GM23338 (cell line): ENCODE measurements at regions not wholly inside any gene's neighbourhood (a gene's known extent, or its start where the extent isn't known, plus 50 kb on each side); places are given as distances from the start of the nearest gene placed in this dataset.

ENCODE experiments used
- ATAC-seq: fragments of 200-7000 bp; cut with Tn5 transposase; 3 replicates; pipeline ENCODE4 v1.9.1; 2020
- DNase-seq: peaks from one replicate; pipeline ENCODE4 v3.0.0-alpha.2; 2015; ENCODE audit warnings: low spot score
- H2AFZ ChIP-seq: fragments of 200-600 bp; sonication (generic); 2 replicates; pipeline ENCODE4 v1.8.0; 2016; ENCODE audit warnings: antibody characterized with exemption, mild to moderate bottlenecking, moderate library complexity
- H3F3A ChIP-seq: fragments of 200-600 bp; sonication (generic); replicated peaks from 2 replicates; pipeline ENCODE4 v1.8.0; 2017; ENCODE audit warnings: antibody characterized with exemption, mixed run types, low read depth
- H3K27ac ChIP-seq: fragments of 200-600 bp; sonication (generic); 2 replicates; pipeline ENCODE4 v1.6.1; 2016; ENCODE audit warnings: low read depth
- H3K27me3 ChIP-seq: fragments of 200-600 bp; sonication (generic); 2 replicates; pipeline ENCODE4 v1.8.0; 2016; ENCODE audit warnings: mild to moderate bottlenecking, mixed run types, moderate library complexity; ENCODE audit not compliant: insufficient read depth
- H3K36me3 ChIP-seq: fragments of 200-600 bp; sonication (generic); 2 replicates; pipeline ENCODE4 v1.8.0; 2016; ENCODE audit warnings: mild to moderate bottlenecking; ENCODE audit not compliant: insufficient read depth
- H3K4me1 ChIP-seq: fragments of 200-600 bp; sonication (generic); 2 replicates; pipeline ENCODE4 v1.8.0; 2016; ENCODE audit warnings: mild to moderate bottlenecking, moderate library complexity; ENCODE audit not compliant: insufficient read depth
- H3K4me2 ChIP-seq: fragments of 200-600 bp; sonication (generic); 2 replicates; pipeline ENCODE4 v1.7.1; 2017; ENCODE audit warnings: mixed run types
- H3K4me3 ChIP-seq: fragments of 200-600 bp; sonication (generic); 2 replicates; pipeline ENCODE4 v1.6.1; 2016; ENCODE audit warnings: mixed run types
- H3K79me2 ChIP-seq: fragments of 200-600 bp; sonication (generic); replicated peaks from 2 replicates; pipeline ENCODE4 v1.8.0; 2017; ENCODE audit warnings: mild to moderate bottlenecking; ENCODE audit not compliant: insufficient read depth
- H3K9me2 ChIP-seq: fragments of 200-600 bp; sonication (generic); 2 replicates; pipeline ENCODE4 v1.8.0; 2017; ENCODE audit not compliant: insufficient read depth
- H4K20me1 ChIP-seq: fragments of 200-600 bp; sonication (generic); replicated peaks from 2 replicates; pipeline ENCODE4 v1.8.0; 2017; ENCODE audit warnings: mild to moderate bottlenecking; ENCODE audit not compliant: insufficient read depth
- H3K27ac Mint-ChIP-seq: 2 replicates; pipeline ENCODE4 v1.8.0; 2020; ENCODE audit warnings: inconsistent platforms, mild to moderate bottlenecking, moderate library complexity, mixed read lengths
- H3K27me3 Mint-ChIP-seq: 3 replicates; pipeline ENCODE4 v1.8.0; 2022; ENCODE audit warnings: low read depth, mild to moderate bottlenecking, moderate library complexity, mixed read lengths, inconsistent platforms; ENCODE audit not compliant: insufficient read depth, poor library complexity
- H3K36me3 Mint-ChIP-seq: 3 replicates; pipeline ENCODE4 v1.8.0; 2021; ENCODE audit warnings: low read depth, mild to moderate bottlenecking, inconsistent platforms, moderate library complexity, mixed read lengths
- H3K4me1 Mint-ChIP-seq: 3 replicates; pipeline ENCODE4 v1.8.0; 2020; ENCODE audit warnings: mild to moderate bottlenecking, inconsistent platforms, mixed read lengths
- H3K4me3 Mint-ChIP-seq: 3 replicates; pipeline ENCODE4 v1.8.0; 2021; ENCODE audit warnings: moderate library complexity, mild to moderate bottlenecking, inconsistent platforms, mixed read lengths
- H3K9me3 Mint-ChIP-seq: 3 replicates; pipeline ENCODE4 v1.8.0; 2020; ENCODE audit warnings: moderate library complexity, mild to moderate bottlenecking, inconsistent platforms, mixed read lengths
- CREB1 ChIP-seq: fragments of 250-450 bp; sonication (Bioruptor Pico); IDR thresholded peaks from 2 replicates; pipeline ENCODE4 v1.5.0; 2020; ENCODE audit warnings: low read depth, mild to moderate bottlenecking, moderate library complexity
- CTCF ChIP-seq, 2 experiments: fragments of 200-600 bp in 1 of 2; sonication (generic) in 1 of 2; conservative IDR thresholded peaks; 2 replicates each; pipeline versions ENCODE4 v1.5.1 to v1.6.1; 2016 to 2017; ENCODE audit warnings: antibody characterized with exemption in 2 of 2, low read depth in 2 of 2, mild to moderate bottlenecking in 2 of 2, moderate library complexity in 1 of 2
- EZH2 ChIP-seq: fragments of 200-600 bp; sonication (generic); IDR thresholded peaks from one replicate; pipeline ENCODE4 v1.8.0; 2017; ENCODE audit warnings: antibody characterized with exemption, mild to moderate bottlenecking, low read depth; ENCODE audit not compliant: unreplicated experiment
- EZH2phosphoT487 ChIP-seq: fragments of 200-600 bp; sonication (generic); IDR thresholded peaks from one replicate; pipeline ENCODE4 v1.8.1; 2018; ENCODE audit warnings: antibody characterized with exemption; ENCODE audit not compliant: unreplicated experiment
- JUNB ChIP-seq: IDR thresholded peaks from one replicate; pipeline ENCODE4 v1.6.1; 2016; ENCODE audit warnings: antibody characterized with exemption; ENCODE audit not compliant: unreplicated experiment
- NANOG ChIP-seq: IDR thresholded peaks from 2 replicates; pipeline ENCODE4 v1.6.1; 2016; ENCODE audit warnings: antibody characterized with exemption, borderline replicate concordance
- POLR2AphosphoS5 ChIP-seq: IDR thresholded peaks from 2 replicates; pipeline ENCODE4 v1.6.1; 2016; ENCODE audit warnings: antibody characterized with exemption, low read depth
- STAT1 ChIP-seq: IDR thresholded peaks from one replicate; pipeline ENCODE4 v1.6.1; 2016; ENCODE audit warnings: antibody characterized with exemption; ENCODE audit not compliant: unreplicated experiment
- ZNF114 ChIP-seq: fragments of 250-450 bp; sonication (Bioruptor Pico); IDR thresholded peaks from 2 replicates; pipeline ENCODE4 v1.5.0; 2020; ENCODE audit warnings: mild to moderate bottlenecking, moderate library complexity
- ZNF331 ChIP-seq: fragments of 250-450 bp; sonication (Bioruptor Pico); IDR thresholded peaks from 2 replicates; pipeline ENCODE4 v1.5.0; 2020; ENCODE audit warnings: low read depth, mild to moderate bottlenecking, moderate library complexity
- ZNF462 ChIP-seq: fragments of 250-450 bp; sonication (Bioruptor Pico); IDR thresholded peaks from 2 replicates; pipeline ENCODE4 v1.5.0; 2020; ENCODE audit warnings: mild to moderate bottlenecking, moderate library complexity
- TF ChIP-seq, protein P1 (sequence below): IDR thresholded peaks from one replicate; pipeline ENCODE4 v1.6.1; 2018; ENCODE audit warnings: antibody characterized with exemption; ENCODE audit not compliant: unreplicated experiment
- TF ChIP-seq, protein P2 (sequence below): IDR thresholded peaks from 2 replicates; pipeline ENCODE4 v1.6.1; 2016; ENCODE audit warnings: antibody characterized with exemption

- no peaks in the 10 kb centered on the region for H3K36me3 ChIP-seq
- H3K79me2 ChIP-seq: no peaks in the 10 kb centered on the region
- DNase-seq: no peak
- H3K27ac ChIP-seq: no peak overlapping the region
- H3K4me1 Mint-ChIP-seq: peaks cover 27% of the 10 kb centered on the region
- no peaks in the 10 kb centered on the region; the same call in none of the 2 replicates for H3K4me1 ChIP-seq
- no peak overlapping the region for H3K4me3 Mint-ChIP-seq
- no peaks in the 10 kb centered on the region; the same call in 1 of the 2 replicates for H4K20me1 ChIP-seq
- no peak for TF ChIP-seq JUNB
- TF ChIP-seq ZNF114: no peak
- no peak for TF ChIP-seq CREB1 (CRISPR knock-in tag)
- no peak for TF ChIP-seq POLR2AphosphoS5
- TF ChIP-seq EZH2phosphoT487: no peak
- TF ChIP-seq, protein P1, sequence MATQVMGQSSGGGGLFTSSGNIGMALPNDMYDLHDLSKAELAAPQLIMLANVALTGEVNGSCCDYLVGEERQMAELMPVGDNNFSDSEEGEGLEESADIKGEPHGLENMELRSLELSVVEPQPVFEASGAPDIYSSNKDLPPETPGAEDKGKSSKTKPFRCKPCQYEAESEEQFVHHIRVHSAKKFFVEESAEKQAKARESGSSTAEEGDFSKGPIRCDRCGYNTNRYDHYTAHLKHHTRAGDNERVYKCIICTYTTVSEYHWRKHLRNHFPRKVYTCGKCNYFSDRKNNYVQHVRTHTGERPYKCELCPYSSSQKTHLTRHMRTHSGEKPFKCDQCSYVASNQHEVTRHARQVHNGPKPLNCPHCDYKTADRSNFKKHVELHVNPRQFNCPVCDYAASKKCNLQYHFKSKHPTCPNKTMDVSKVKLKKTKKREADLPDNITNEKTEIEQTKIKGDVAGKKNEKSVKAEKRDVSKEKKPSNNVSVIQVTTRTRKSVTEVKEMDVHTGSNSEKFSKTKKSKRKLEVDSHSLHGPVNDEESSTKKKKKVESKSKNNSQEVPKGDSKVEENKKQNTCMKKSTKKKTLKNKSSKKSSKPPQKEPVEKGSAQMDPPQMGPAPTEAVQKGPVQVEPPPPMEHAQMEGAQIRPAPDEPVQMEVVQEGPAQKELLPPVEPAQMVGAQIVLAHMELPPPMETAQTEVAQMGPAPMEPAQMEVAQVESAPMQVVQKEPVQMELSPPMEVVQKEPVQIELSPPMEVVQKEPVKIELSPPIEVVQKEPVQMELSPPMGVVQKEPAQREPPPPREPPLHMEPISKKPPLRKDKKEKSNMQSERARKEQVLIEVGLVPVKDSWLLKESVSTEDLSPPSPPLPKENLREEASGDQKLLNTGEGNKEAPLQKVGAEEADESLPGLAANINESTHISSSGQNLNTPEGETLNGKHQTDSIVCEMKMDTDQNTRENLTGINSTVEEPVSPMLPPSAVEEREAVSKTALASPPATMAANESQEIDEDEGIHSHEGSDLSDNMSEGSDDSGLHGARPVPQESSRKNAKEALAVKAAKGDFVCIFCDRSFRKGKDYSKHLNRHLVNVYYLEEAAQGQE: no peak
- no peak for TF ChIP-seq ZNF331 (CRISPR knock-in tag)
- TF ChIP-seq CTCF (conservative IDR thresholded peaks at IDR 0.05; ENCODE audit: low read depth in 2 of 2): no peak
- no peak for TF ChIP-seq NANOG
- no peak for TF ChIP-seq STAT1
- TF ChIP-seq, protein P2, sequence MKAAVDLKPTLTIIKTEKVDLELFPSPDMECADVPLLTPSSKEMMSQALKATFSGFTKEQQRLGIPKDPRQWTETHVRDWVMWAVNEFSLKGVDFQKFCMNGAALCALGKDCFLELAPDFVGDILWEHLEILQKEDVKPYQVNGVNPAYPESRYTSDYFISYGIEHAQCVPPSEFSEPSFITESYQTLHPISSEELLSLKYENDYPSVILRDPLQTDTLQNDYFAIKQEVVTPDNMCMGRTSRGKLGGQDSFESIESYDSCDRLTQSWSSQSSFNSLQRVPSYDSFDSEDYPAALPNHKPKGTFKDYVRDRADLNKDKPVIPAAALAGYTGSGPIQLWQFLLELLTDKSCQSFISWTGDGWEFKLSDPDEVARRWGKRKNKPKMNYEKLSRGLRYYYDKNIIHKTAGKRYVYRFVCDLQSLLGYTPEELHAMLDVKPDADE: no peak
- no peak for TF ChIP-seq ZNF462 (CRISPR knock-in tag)
- TF ChIP-seq EZH2: no peak
- H3K27me3 Mint-ChIP-seq: no peaks in the 10 kb centered on the region
- H3K27me3 ChIP-seq: no peaks in the 10 kb centered on the region
- H3K36me3 Mint-ChIP-seq: no peaks in the 10 kb centered on the region
- H3K9me2 ChIP-seq: no peaks in the 10 kb centered on the region
- no peak overlapping the region for H3K27ac Mint-ChIP-seq
- H2AFZ ChIP-seq: no peak overlapping the region
- H3F3A ChIP-seq: no peaks in the 10 kb centered on the region
- ATAC-seq: no peak
- H3K4me3 ChIP-seq: no peak overlapping the region
- no peak overlapping the region for H3K4me2 ChIP-seq
- no peaks in the 10 kb centered on the region for H3K9me3 Mint-ChIP-seq
Observed at GRCh38 chr1:218219460-218219859, 65.6 kb upstream of the RRP15 start.
